KBM-7 (cell line): ENCODE measurements at regions not wholly inside any gene's neighbourhood (a gene's known extent, or its start where the extent isn't known, plus 50 kb on each side); places are given as distances from the start of the nearest gene placed in this dataset.
"Not testable (repeated sequence)": the region's sequence is repeated elsewhere in the genome, so short reads cannot be mapped to it uniquely, and the experiment has no call there.

Experiments
- DNase-seq: peaks from one replicate; pipeline ENCODE4 v3.0.0-alpha.2; 2015
- in situ Hi-C: fragments of 300-500 bp; cut with MboI; formaldehyde crosslinking; loops from 2 replicates; pipeline ENCODE4 v1.14.3; 2020; ENCODE audit warnings: low sequenced_read_pairs, low pct_unique_long_range_greater_than_20kb, mixed read lengths

GRCh38 chr3:163499736-163500219, 1578.5 kb downstream of the SI start:
- DNase-seq, in situ Hi-C loops: not testable (repeated sequence)

- in situ Hi-C loops, DNase-seq: not testable (repeated sequence)
Measured at GRCh38 chr3:163498842-163499735, 1579.2 kb downstream of the SI start.

GRCh38 chr3:163491714-163492113, 1586.6 kb downstream of the SI start:
- DNase-seq: no peak

GRCh38 chr3:163490119-163490518, 1588.2 kb downstream of the SI start:
- in situ Hi-C loops: no loop called here
- DNase-seq: peak; percentile 64

More at GRCh38 chr3:163491714-163492113, 1586.6 kb downstream of the SI start:
- in situ Hi-C loops: no loop called here

- in situ Hi-C loops: no loop called here
- DNase-seq: no peak
Measured at GRCh38 chr3:163482695-163483094, 1595.6 kb downstream of the SI start.

- no peak for DNase-seq
- in situ Hi-C loops: no loop called here
Measured at GRCh38 chr3:163481738-163482137, 1596.6 kb downstream of the SI start.

GRCh38 chr3:163476179-163476578, 1602.1 kb downstream of the SI start:
- DNase-seq: peak; percentile 11
- in situ Hi-C loops: no loop called here

- no peak for DNase-seq
- in situ Hi-C loops: no loop called here
Measured at GRCh38 chr3:163474766-163475165, 1603.5 kb downstream of the SI start.

GRCh38 chr3:163468531-163469335, 1609.6 kb downstream of the SI start:
- in situ Hi-C loops: no loop called here
- no peak for DNase-seq

- peak; percentile 4 for DNase-seq
- in situ Hi-C loops: no loop called here
Measured at GRCh38 chr3:163462446-163462845, 1615.8 kb downstream of the SI start.

- DNase-seq: no peak
- in situ Hi-C loops: no loop called here
Measured at GRCh38 chr3:163450698-163451097, 1627.6 kb downstream of the SI start.

GRCh38 chr3:163438760-163439159, 1639.5 kb downstream of the SI start:
- no peak for DNase-seq
- in situ Hi-C loops: no loop called here

- in situ Hi-C loops: no loop called here
Measured at GRCh38 chr3:163422671-163423070, 1655.6 kb downstream of the SI start.

GRCh38 chr3:163391407-163392181, 1686.7 kb downstream of the SI start:
- in situ Hi-C loops: no loop called here
- DNase-seq: peak; percentile 8

More at GRCh38 chr3:163422671-163423070, 1655.6 kb downstream of the SI start:
- DNase-seq: no peak

- in situ Hi-C loops: no loop called here
- DNase-seq: no peak
Measured at GRCh38 chr3:163384383-163384782, 1693.9 kb downstream of the SI start.

GRCh38 chr3:163382183-163382582, 1696.1 kb downstream of the SI start:
- DNase-seq: no peak
- in situ Hi-C loops: no loop called here

- DNase-seq: no peak
- in situ Hi-C loops: no loop called here
Measured at GRCh38 chr3:163368168-163368567, 1710.1 kb downstream of the SI start.

GRCh38 chr3:163364717-163365116, 1713.6 kb downstream of the SI start:
- DNase-seq: no peak
- in situ Hi-C loops: no loop called here

GRCh38 chr3:163362151-163362550, 1716.1 kb downstream of the SI start:
- no peak for DNase-seq
- in situ Hi-C loops: no loop called here
